ENCODE measurements at regions not wholly inside any gene's neighbourhood (a gene's known extent, or its start where the extent isn't known, plus 50 kb on each side); places are given as distances from the start of the nearest gene placed in this dataset.

GRCh38 chr15:69573815-69574475 is 121.3 kb downstream of the RPLP1 start:
- H3K27ac ChIP-seq: peak overlapping the region in 1 of 10 donors; percentile 50
- TF ChIP-seq, protein P1, sequence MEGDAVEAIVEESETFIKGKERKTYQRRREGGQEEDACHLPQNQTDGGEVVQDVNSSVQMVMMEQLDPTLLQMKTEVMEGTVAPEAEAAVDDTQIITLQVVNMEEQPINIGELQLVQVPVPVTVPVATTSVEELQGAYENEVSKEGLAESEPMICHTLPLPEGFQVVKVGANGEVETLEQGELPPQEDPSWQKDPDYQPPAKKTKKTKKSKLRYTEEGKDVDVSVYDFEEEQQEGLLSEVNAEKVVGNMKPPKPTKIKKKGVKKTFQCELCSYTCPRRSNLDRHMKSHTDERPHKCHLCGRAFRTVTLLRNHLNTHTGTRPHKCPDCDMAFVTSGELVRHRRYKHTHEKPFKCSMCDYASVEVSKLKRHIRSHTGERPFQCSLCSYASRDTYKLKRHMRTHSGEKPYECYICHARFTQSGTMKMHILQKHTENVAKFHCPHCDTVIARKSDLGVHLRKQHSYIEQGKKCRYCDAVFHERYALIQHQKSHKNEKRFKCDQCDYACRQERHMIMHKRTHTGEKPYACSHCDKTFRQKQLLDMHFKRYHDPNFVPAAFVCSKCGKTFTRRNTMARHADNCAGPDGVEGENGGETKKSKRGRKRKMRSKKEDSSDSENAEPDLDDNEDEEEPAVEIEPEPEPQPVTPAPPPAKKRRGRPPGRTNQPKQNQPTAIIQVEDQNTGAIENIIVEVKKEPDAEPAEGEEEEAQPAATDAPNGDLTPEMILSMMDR (IDR thresholded peaks at IDR 0.05): no peak
- ATAC-seq (no peak), DNase-seq (no peak)
- no peaks in the 10 kb centered on the region for H3K9me3 ChIP-seq
- H3K36me3 ChIP-seq: no peaks in the 10 kb centered on the region
- H3K4me3 ChIP-seq: no peak overlapping the region
- H3K4me1 ChIP-seq: peaks cover 0 to 31% (median 0%) of the 10 kb centered on the region in 9 donors
- intact Hi-C loops (cut with DNase I): loop anchor here in 6 of 10 donors (10.0 kb wide), 5 partner anchors 89 to 911 kb away; partner anchors contain the start of gene TLE3 (in 1 of the 6)
- 63 to 73% methylated on average over 13 of the region's 13 CpGs for WGBS, 2 donors
- H3K27me3 ChIP-seq: peaks cover 0 to 26% (median 16%) of the 10 kb centered on the region in 7 donors

DNA sequence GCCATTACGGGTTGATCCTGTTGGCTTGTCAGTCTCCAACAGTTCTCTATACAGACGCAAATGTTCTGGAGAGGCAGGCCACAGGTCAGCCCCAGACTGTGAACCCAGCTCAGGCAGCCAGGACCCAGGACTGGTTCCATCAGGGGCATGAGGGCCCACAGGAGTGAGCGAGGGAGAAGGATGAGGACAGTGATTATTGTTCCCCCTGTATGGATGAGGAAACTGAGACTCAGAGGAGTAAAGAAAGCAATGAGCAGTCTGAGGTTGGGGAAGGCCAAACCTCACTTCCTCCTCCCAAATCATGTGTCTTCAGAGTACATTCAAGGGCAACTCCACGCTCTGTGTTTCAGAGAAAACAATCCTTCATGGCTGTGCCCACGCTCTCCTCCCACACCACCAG is 121.9 kb downstream of the RPLP1 start:
- intact Hi-C loops (cut with DNase I): loop anchor here in 6 of 10 donors (10.0 kb wide), 5 partner anchors 90 to 910 kb away; partner anchors contain the start of gene TLE3 (in 1 of the 6)
- TF ChIP-seq, protein P1 (IDR thresholded peaks at IDR 0.05): no peak
- H3K4me1 ChIP-seq: peaks cover 0 to 31% (median 0%) of the 10 kb centered on the region in 9 donors
- peaks cover 0 to 31% (median 17%) of the 10 kb centered on the region in 7 donors for H3K27me3 ChIP-seq
- 80 to 83% methylated on average over 5 of the region's 5 CpGs for WGBS, 2 donors
- H3K36me3 ChIP-seq: no peaks in the 10 kb centered on the region
- H3K27ac ChIP-seq: peak overlapping the region in 1 of 10 donors; percentile 50
- DNase-seq: no peak
- no peak overlapping the region for H3K4me3 ChIP-seq
- no peak for ATAC-seq
- no peaks in the 10 kb centered on the region for H3K9me3 ChIP-seq

- Histone ChIP-seq H3K4me3 (no peak overlapping the region), H3K27me3 (peaks cover 0 to 31% (median 17%) of the 10 kb centered on the region in 7 donors), H3K9me3 (no peaks in the 10 kb centered on the region), H3K4me1 (peaks cover 0 to 31% (median 0%) of the 10 kb centered on the region in 9 donors), H3K36me3 (no peaks in the 10 kb centered on the region), H3K27ac (no peak overlapping the region)
- ATAC-seq (no peak), DNase-seq (no peak)
- intact Hi-C loops (cut with DNase I): loop anchor here in 8 of 10 donors (5.0 to 10.0 kb wide), 7 partner anchors 77 to 912 kb away; partner anchors contain the start of gene TLE3 (in 1 of the 8)
- TF ChIP-seq, protein P1 (IDR thresholded peaks at IDR 0.05): no peak
- WGBS, 2 donors: 79 to 87% methylated on average over 6 of the region's 6 CpGs
These were observed 122.8 kb downstream of the RPLP1 start for GRCh38 chr15:69575387-69575786.

- H3K4me1 ChIP-seq: peaks cover 0 to 31% (median 0%) of the 10 kb centered on the region in 9 donors
- TF ChIP-seq, protein P1 (IDR thresholded peaks at IDR 0.05): peak; percentile 49 to 78 (median 71)
- H3K27ac ChIP-seq: no peak overlapping the region
- peaks cover 0 to 31% (median 17%) of the 10 kb centered on the region in 7 donors for H3K27me3 ChIP-seq
- no peak overlapping the region for H3K4me3 ChIP-seq
- peak; percentile 43 to 58 for DNase-seq
- intact Hi-C loops (cut with DNase I): loop anchor here in 8 of 10 donors (2.0 to 10.0 kb wide), 8 partner anchors 76 to 913 kb away; partner anchors contain the start of gene TLE3 (in 1 of the 8)
- WGBS, 2 donors: 43 to 46% methylated on average over 3 of the region's 3 CpGs
- no peaks in the 10 kb centered on the region for H3K36me3 ChIP-seq
- H3K9me3 ChIP-seq: no peaks in the 10 kb centered on the region
- peak; percentile 75 to 92 (median 86) for ATAC-seq
These were observed 123.5 kb downstream of the RPLP1 start for GRCh38 chr15:69576035-69576526.

All from heart right ventricle (tissue), 16 donors.